ENCODE measurements at regions not wholly inside any gene's neighbourhood (a gene's known extent, or its start where the extent isn't known, plus 50 kb on each side); places are given as distances from the start of the nearest gene placed in this dataset.

- POLR2A ChIA-PET, result no interaction called here
- no peak for TF ChIP-seq ZBTB7A (tag by site-specific recombination; IDR thresholded peaks at IDR 0.05; ENCODE audit: low read depth)
- TF ChIP-seq ZNF335 (tag by site-specific recombination; conservative IDR thresholded peaks at IDR 0.05), result no peak
- no peak for TF ChIP-seq ZNF184 (tag by site-specific recombination; IDR thresholded peaks at IDR 0.05)
- TF ChIP-seq ZNF266 (tag by site-specific recombination; IDR thresholded peaks at IDR 0.05; ENCODE audit: low read depth), result no peak
- TF ChIP-seq ZNF529 (tag by site-specific recombination; IDR thresholded peaks at IDR 0.05; ENCODE audit: insufficient replicate concordance), result no peak
- no peak for TF ChIP-seq EGR2 (tag by site-specific recombination; IDR thresholded peaks at IDR 0.05; ENCODE audit: low read depth)
- no peak for TF ChIP-seq ZNF596 (tag by site-specific recombination; IDR thresholded peaks at IDR 0.05)
- TF ChIP-seq BCL11A (tag by site-specific recombination; IDR thresholded peaks at IDR 0.05; ENCODE audit: low read depth), result no peak
- no peak for TF ChIP-seq ZBTB49 (tag by site-specific recombination; IDR thresholded peaks at IDR 0.05; ENCODE audit: low read depth)
- TF ChIP-seq ZBTB48 (tag by site-specific recombination; IDR thresholded peaks at IDR 0.05), result no peak
- TF ChIP-seq TSHZ1 (tag by site-specific recombination; IDR thresholded peaks at IDR 0.05; ENCODE audit: borderline replicate concordance), result no peak
- TF ChIP-seq ZNF280C (tag by site-specific recombination; IDR thresholded peaks at IDR 0.05), result no peak
- CTCF ChIA-PET, result interaction anchor here (0.6 to 1.0 kb wide), 2 partner anchors 8 to 13 kb away, joined by 3 to 4 read pairs; no protein-coding TSS in a partner anchor
These were observed 220.8 kb downstream of the NRIP1 start for GRCh38 chr21:14844001-14844400.

GRCh38 chr21:14842601-14843000 lies 222.2 kb downstream of the NRIP1 start:
- CTCF ChIA-PET, result no interaction called here
- no peaks in the 10 kb centered on the region for H3K9me3 ChIP-seq (ENCODE audit: control insufficient read depth, insufficient read depth, low read depth, low read length)
- H3K27ac ChIP-seq (ENCODE audit: extremely low read depth, low read depth, low read length), result no peak overlapping the region
- no peak for TF ChIP-seq SETDB1 (IDR thresholded peaks at IDR 0.05; ENCODE audit: insufficient read length, low read length)
- no peak overlapping the region for H3K4me3 ChIP-seq (ENCODE audit: low read depth, low read length)
- no peaks in the 10 kb centered on the region for H3K4me1 ChIP-seq (ENCODE audit: control insufficient read depth, insufficient read depth, low read length)
- H3K36me3 ChIP-seq (ENCODE audit: control insufficient read depth in 2 of 2, insufficient read depth in 1 of 2, low read length in 2 of 2), result no peaks in the 10 kb centered on the region
- POLR2A ChIA-PET, result no interaction called here

More at GRCh38 chr21:14844001-14844400, 220.8 kb downstream of the NRIP1 start:
- Histone ChIP-seq H3K36me3 (ENCODE audit: control insufficient read depth in 2 of 2, insufficient read depth in 1 of 2, low read length in 2 of 2) (no peaks in the 10 kb centered on the region), H3K9me3 (ENCODE audit: control insufficient read depth, insufficient read depth, low read depth, low read length) (no peaks in the 10 kb centered on the region), H3K27ac (ENCODE audit: extremely low read depth, low read depth, low read length) (no peak overlapping the region), H3K4me1 (ENCODE audit: control insufficient read depth, insufficient read depth, low read length) (no peaks in the 10 kb centered on the region), H3K4me3 (ENCODE audit: low read depth, low read length) (no peak overlapping the region)
